Hematopoietic multipotent progenitor cell treated with erythropoietin and hydrocortisone succinate and interleukin-3 and kit ligand, for 6 days (in vitro differentiated cells): ENCODE measurements at regions not wholly inside any gene's neighbourhood (a gene's known extent, or its start where the extent isn't known, plus 50 kb on each side); places are given as distances from the start of the nearest gene placed in this dataset.
"Not testable (repeated sequence)": the region's sequence is repeated elsewhere in the genome, so short reads cannot be mapped to it uniquely, and the experiment has no call there.

Experiments used
- DNase-seq: peaks from one replicate; pipeline ENCODE4 v3.0.0-alpha.2; 2015

DNA sequence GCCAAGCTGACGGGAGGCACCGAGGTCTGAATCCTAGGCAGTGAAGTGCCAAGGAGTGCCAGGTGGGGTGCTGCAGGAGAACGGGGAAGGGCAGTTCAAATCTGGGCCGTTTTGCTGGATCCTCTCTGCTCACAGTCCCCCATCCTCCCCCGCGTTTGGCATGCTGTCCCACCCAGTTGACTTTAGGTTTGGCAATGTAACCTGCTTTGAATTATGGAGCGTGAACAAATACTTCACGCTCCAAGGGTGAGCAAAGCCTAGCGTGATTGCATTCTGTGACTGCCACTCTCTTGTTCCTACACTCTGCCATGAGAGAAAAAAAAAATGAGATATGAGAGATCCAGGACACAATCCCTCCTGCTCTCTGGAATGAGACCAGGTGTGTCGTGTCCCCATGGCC lies 381.9 kb downstream of the ZNF516 start:
- DNase-seq: no peak

DNA sequence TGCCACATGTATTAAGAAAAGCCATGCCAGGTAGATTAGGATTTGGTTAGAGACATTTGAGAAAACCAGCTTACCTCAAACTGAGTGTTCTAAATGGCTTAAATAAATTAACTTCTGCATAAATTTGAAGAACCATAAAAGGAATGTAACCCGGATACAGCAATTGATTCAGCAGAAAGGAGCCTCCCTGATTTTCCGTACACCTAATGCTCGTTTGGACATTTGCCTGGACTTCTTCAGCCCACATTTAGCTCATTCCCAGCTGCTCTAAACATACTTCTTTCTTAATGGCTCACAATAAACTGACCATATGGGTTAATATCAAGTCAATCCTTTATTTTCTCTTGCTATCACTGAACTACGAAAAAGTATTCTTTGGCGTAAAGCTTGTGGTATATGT lies 392.4 kb downstream of the ZNF516 start:
- DNase-seq: no peak

DNA sequence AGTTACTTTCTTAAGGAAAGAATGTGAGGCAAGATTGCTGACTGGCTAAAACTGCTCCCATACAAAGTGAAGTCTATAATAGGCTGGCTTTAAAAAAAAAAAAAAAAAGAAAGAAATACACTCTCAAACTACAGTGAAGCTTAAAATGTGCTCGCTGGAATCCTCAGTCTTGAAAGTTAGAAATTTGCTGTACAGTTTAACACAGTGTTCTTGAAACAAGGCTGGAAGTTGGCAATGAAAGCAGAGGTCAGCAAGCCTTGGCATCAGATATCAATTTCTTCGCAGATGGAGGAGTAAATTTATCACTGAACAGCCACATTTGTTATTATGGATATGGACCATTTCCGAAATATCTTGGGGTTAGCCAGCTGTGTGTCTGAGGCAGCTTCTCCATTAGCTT lies 392.9 kb downstream of the ZNF516 start:
- DNase-seq: no peak

DNA sequence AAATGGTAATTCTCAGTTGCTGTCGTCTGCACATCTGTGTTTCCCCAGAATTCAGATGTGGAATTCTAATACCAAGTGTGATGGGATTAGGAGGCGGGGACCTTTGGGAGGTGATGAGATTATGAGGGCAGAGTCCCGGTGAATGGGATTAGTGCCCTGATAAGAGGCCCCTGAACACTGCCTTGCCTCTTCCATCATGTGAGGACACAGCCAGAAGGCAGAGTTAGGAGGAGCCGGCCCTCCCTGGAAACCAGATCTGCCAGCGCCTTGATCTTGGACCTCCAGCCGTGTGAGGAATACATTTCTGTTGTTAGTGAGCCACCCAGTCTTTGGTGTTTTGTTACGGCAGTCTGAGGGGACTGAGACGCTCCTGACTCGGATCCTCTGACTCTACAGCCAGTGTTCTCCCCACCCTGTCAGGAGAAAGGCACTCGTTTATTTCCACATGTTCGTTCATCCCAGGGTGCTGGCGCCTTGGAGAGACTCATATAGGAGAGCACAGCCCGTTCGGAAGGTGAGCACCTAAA lies 395.0 kb downstream of the ZNF516 start:
- no peak for DNase-seq

DNA sequence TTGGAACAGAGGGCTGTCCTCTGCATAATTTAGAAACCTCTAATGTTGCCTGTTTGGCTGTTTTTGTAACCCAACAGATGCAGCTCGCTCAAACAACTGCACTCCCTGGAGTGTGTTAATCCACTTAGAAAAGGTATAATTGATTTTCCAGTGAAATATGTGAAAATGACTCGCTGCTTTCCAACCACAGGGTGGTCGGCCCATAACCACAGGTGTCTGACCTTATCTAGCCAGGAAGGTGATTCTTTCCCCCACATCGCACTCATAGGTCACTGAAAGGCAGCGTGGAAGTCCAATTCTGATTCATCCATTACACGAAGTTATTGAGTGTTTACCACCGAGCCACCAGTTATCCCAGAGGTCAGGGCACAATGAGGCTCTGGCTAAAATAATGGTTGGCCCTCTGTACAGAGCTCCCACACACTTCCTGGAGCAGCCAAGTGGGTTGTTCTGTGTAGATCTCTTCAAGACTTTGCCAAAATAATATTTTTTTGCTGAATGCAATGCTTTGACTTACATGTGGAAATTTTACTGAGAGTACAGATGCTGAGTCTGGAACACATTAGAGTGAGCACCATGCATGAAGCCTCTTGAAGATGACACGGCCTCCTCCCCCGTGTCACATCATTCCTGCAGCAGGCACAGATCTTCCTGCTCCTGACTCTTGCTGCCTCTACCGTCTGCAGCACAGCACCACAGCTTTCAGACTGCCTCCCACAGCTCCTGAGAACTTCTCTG lies 396.2 kb downstream of the ZNF516 start:
- no peak for DNase-seq

DNA sequence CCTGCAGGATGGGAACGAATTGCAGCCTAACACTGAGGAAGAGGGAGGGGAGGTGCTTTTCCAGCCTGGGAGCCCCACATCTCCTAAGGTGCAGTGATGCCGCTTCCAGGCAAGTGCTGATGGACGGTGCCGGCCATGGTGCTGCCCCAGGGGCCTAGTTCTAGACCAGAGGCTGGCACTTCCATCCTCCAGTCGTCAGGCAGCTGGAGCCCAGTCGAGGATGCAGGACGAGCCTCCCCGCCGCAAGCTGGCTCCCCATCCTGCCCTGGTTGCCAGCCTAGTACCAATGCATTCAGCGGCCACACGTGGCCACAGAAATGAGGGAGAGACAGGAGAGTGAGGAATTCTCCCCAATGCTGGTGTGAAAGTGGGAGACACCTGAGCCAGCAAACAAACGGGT lies 413.5 kb downstream of the ZNF516 start:
- DNase-seq: no peak

DNA sequence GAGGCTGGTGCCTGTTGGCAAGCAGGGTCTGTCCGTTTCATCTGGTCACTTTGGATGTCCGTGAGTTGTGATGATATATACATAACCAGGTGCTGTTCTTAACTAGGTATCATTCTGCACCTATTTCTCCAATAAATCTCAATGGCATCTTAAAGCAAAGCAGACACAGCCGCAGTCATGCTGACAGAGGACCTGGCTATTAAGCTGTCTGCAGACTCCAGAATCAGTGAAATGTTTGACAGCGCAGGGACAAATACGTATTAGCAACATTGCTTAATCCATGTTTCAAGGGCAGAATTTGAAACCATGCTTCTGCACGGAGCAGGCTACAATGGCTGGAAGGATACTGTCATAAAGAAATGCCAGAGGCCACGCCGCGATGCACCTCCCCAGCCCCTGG lies 414.6 kb downstream of the ZNF516 start:
- no peak for DNase-seq

DNA sequence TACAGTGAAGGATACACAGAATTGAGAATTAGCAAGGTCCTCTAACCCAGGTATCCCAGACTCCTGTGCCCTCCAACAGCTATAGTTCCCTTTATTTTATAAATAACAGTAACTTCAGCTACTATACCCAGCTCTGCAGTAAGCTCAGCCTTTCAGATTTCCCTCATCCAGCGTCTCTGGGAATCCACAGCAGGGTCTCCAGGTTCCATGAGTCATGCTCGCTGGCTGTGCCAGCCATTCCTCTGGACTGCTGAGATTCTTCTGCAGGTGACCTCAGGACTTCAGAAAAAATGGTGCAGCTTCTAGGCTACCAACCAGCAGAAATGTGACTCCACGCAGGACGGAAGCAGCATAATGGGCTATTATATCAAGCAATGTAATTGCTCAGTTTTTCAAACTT lies 419.3 kb downstream of the ZNF516 start:
- no peak for DNase-seq

DNA sequence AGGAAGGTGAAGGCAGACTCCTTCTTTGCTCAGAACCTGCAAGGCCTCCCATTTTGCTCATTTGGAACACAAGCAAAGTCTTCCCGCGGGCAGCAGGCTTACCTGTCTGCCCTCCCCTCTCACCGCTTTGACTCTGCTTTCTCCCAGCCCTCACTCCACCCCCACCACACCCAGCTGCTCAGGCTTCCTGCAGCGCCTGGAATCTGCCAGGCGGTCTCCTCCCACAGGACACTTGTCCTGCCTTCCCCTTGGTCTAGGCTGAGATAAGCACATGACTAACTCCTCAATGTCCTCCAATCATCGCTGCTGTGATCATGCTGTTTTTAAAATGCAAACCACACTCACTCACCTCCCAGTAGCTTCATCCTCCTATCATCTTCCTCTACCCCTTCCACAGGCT lies 430.0 kb downstream of the ZNF516 start:
- DNase-seq: no peak

DNA sequence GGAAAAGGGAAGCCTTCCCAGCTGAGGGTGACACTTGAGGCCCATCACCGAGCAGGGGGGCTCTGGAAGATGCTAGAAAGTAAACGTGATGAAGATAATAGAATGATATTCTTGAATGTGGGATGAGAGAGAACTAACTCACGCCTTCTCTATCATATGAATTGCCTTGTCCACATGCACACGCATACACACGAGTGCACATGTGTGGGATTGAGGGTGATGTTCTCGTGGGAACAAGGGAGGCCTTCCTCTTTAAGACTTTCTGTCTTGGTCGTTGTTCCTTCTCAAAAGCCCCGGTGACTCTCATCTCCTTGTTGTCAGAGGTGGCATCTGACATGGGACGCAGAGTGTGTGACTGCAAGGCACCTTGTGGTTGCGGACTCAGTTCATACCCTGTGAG lies 436.9 kb downstream of the ZNF516 start:
- no peak for DNase-seq

DNA sequence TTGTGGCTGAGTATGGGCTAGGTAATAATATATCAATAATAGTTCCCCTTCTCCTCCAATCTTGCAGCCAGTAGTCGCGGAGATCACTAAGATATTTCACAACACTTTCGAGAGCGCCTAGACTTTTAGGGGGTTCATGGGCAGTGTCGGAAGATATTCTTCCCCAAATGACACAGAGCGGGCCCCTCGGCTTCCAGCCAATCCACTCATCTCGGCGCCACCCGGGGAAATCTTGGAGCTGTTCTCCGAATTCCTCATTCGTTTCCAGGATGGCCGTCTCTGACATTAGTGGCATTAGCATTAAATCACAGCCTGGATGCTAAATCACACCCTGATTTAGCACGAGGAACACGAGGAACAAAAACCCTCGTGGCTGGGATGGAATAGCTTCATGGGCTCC lies 437.7 kb downstream of the ZNF516 start:
- no peak for DNase-seq

DNA sequence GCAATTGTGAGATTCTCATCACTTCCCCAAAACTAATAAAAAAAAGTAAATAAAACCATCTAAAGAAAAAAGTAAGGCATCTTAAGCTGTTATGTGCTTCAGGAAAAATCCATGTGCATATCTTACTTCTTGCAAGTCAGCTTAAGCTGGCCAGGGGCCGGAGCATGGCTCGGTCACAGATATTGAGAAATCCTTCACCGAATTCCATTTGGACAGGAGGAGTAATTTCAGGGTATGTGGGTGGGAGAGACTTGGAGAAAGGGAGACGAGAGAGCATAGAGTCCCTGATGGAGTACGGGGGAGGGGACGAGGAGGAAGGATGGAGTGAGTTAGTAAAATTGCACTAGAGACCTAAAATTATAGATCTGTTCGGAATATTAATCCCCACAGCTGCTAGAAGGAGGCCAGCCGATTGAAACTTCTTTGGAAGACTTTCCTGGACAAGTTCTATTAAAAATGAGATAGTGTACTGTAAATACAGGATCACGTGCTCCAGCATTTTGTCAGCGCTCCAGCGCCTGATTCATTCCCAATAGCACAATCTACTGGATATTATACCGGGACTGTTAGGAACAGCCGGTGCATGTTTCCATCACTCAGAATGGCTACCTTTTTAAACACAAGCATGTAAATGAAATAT lies 438.5 kb downstream of the ZNF516 start:
- DNase-seq: no peak

DNA sequence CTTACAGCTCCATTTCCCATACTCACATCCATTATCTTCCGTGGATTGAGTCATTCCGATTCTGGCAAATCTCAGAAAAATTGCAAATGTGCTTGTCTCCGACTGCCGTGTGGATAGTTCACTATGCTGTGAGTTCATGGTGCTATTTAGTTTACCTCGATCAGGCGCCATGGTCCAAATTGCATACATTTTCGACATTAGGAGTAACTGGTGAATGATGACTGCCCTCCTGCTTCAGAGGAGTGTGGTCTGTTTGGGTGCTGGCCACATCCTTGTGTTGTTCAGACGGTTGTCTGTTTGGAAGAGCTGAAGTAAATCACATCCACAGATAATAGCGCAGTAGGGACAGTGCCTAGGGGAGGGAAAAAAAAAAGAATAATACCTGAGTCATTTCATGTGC lies 439.5 kb downstream of the ZNF516 start:
- DNase-seq: no peak

DNA sequence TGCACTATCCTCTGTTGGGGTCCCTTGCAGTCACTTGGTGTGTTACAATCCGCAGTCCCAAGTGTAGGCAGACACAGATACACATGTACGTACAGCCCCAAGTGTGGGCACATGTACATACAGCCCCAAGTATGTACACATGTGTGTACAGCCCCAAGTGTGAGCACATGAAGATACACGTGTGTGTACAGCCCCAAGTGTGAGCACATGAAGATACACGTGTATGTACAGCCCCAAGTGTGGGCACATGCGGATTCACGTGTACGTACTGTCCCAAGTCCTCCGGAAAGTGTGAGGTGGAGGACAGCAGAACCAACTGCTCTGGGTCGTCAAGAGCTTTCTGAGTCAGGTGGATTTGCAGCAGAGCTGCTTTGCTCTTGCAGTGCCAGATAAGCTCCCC lies 440.0 kb downstream of the ZNF516 start:
- DNase-seq: no peak

DNA sequence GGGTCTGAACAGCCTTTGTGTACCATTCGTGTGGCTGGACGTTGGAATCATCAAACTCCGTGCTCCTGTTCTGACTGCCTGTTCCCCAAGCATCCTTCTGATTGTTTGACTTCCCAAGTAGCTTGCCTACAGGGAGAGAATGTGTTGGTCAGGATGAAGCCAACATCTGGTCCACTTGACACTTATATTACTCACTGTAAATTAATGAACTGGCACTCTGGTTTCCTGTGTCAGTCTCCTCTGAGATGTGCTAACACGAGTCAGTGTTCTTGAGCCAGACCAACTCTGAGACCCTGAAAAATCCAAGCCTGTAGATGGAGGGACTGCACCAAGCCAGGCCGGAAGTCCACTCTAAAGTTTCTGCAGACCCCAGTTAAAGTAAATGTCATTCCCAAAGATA lies 440.9 kb downstream of the ZNF516 start:
- DNase-seq: no peak

DNA sequence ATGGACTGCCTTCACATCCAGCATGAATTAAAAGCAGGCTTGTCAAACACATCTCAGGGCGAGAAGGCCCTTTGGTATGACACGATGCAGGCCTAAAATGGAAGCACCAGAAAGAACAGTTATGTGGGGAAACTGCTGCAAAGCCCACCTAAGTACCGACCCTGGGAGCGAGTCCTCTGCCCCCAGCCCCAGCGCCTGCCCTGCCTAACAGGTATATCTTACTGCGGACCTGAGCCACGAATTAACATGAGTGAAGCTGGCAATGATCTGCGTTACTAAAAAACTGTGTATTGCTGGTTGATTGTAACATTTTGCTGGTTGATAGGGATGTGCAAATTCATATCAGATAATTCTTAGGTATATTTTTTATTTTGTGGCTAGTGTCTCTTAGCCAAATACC lies 441.5 kb downstream of the ZNF516 start:
- no peak for DNase-seq

DNA sequence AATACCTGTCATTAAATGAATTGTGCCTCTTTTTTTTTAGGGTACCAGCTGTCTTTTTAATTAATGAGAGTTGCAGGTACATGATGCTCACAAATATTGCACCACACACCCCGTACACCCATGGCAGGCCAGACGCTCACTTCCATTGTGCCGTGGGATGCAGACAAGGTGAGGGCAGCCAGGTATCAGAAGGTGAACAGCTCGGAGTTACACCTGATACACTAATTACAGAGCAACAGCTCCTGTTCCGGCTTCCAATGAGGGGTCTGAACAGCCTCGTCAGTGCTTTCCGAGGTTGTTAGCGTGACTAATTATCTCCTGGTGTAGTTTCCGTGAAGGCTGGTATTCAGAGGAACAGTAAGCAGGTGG lies 442.8 kb downstream of the ZNF516 start:
- no peak for DNase-seq

DNA sequence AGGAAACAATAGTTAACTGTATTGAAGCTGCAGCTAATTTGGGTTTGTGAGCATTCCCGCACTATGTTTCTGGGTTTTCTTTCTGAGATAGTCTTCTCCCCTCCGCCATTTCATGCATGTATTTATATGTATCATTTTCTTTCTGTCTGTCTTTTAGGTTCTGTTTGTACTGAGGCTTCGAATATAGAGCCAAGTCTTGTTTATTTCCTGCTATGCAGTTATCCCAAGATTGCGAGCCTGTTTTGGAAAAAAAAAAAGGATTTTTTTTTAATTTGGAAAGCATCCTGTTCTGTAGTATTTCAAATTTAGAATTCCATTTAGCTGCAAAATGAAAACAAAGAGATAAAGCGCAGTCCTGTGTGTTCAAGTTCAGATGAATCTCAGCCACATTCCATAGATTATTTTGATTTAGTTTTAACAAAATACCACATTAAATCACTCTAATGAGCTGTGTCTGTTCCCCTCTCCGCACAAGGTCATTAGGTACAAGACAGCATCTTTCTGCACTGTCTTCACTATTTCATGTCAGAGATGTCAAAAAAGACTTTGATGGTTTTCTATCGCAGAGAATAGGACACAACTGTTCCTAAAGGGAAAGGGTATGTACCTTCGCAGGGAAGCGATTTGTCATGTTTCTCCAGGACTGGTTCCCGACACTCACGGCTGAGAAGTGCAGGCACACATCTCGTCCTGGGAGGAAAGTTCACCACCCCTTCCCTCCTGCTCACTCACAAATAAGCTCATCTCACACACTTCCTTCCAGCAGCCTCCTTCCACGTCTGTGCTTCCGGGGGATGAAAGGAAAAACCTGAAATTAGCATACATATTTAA lies 443.4 kb downstream of the ZNF516 start:
- no peak for DNase-seq

DNA sequence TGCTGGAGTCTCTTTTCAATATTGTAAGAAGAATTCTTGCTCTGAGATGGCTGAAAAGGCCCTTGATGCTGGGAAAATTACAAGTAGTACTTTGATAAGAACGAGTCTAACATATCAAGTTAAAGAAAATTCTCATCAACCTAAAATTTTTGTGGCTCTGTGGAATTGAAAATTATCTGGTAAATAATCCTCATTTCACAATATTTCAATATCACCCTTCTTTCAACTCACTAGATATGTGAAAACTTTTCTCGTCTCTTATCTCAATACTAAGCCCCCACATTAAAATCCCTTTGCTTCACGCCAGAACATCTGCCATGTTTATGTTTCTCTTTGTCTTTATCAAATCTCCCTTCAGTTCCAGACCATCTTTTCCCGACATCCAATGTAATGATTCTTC lies 448.8 kb downstream of the ZNF516 start:
- DNase-seq: no peak

DNA sequence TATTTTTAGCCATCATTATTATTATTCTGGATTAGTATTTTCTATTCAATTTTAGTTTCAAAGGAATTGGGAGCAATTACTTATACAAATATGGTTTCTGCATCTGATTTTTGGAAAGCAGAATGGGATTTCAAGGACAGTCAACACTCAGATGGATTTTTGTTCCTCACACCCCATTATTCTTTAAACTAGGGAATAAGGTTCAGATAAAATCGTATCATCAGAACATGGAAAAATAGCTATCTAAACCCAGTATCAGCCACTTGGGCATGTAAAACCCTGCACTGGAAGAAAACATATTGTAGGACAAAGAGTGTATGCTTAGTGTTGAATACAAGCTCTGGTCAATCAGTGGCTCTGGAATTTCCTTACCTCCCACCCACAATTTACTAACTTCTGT lies 452.5 kb downstream of the ZNF516 start:
- DNase-seq: no peak

DNA sequence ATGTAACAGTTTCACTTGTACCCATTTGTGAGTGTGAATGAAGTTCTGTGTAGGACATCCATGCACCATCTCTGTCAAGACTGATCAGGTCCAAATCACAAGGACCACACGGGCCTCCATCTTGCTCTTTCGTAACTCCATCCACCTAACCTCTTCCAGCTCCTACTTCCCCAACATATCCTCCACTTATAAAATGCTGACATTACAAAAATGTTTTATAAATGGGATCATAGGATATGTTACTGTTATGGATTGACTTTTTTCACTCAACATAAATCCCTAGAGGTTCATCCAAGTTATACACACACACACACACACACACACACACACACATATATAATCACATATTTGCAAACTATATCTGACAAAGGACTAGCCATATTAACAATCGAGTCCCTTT lies 476.8 kb downstream of the ZNF516 start:
- no peak for DNase-seq

DNA sequence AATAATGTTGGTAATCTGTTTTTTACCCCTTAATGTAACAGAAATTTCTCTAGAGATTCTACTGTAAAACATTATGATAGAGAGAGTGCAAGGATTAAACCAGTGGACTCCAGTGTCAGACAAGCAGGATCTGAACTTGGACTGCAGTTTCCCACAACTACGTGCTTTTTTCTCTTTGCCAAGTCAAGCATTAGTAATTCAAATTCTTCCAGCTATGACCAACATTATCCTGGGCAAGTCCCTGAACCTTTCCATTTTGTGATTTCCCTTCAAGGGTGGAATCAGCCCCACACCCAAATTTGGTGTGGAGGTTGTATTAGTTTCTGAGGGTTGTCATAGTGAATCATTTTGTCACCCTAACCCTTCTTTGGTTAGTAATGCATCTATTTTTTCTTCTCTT lies 482.0 kb downstream of the ZNF516 start:
- DNase-seq: no peak

DNA sequence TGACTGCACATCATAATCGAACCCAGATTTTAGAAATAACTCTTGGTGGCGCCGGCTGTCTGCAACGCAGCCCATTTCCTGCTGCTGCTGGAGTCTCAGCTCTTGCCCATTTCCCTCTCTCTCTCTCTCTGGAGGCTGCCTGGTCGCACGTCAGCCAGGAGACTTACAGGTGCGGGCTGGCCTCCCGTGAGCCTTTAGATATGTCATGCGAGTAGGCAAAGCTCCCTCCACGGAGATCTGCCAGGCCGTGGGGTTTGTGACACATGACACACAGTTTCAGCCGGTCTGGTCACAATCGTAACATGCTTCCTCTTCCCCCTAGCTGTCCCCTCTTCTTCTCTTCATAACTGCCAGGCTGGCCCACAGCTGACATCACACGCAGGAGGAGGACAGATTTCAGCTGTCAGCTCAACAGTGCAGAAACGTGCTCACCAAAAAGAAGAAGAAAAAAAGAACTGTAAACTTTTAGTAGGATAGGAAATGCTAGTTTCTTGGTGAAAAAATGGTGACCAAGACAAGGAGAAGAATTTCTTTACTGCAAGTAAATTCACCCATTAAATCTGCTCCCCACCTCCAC lies 489.3 kb downstream of the ZNF516 start:
- no peak for DNase-seq

DNA sequence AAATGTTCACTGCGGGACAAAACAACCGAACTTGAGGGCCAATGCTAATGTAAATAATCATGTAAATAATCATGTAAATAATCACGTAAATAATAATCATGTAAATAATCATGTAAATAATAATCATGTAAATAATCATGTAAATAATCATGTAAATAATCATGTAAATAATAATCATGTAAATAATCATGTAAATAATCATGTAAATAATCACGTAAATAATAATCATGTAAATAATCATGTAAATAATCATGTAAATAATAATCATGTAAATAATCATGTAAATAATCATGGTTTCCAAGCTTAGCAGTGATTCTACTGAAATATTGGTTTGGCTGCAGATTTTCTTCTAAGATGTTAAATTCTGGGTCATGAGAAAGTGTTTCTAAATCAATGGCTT lies 507.1 kb downstream of the ZNF516 start:
- not testable (repeated sequence) for DNase-seq
